Ovary (tissue), 3 donors: ENCODE measurements at regions not wholly inside any gene's neighbourhood (a gene's known extent, or its start where the extent isn't known, plus 50 kb on each side); places are given as distances from the start of the nearest gene placed in this dataset.
"Not testable (repeated sequence)": the region's sequence is repeated elsewhere in the genome, so short reads cannot be mapped to it uniquely, and the experiment has no call there.

Source experiments
- CTCF ChIP-seq, 3 donors: fragments of 450-650 bp in 2 of 3; fragments of 200-600 bp in 1 of 3; IDR thresholded peaks; one replicate each; pipeline versions ENCODE4 v1.5.1 to v1.8.0; 2016 to 2022; ENCODE audit warnings: antibody characterized with exemption in 3 of 3, mild to moderate bottlenecking in 1 of 3
- EP300 ChIP-seq: sonication (generic); formaldehyde crosslinking; IDR thresholded peaks from one replicate; pipeline ENCODE4 v1.6.1; 2017; ENCODE audit warnings: antibody characterized with exemption
- POLR2A ChIP-seq: fragments of 450-650 bp; IDR thresholded peaks from one replicate; pipeline ENCODE4 v1.6.1; 2017; ENCODE audit warnings: antibody characterized with exemption, mild to moderate bottlenecking, moderate library complexity
- donor health status: DM: no; HTN: no; CAD: no.

GRCh38 chr5:152659470-152659869 is 254.4 kb upstream of the NMUR2 start:
- not testable (repeated sequence) for TF ChIP-seq CTCF (IDR thresholded peaks at IDR 0.05); POLR2A; EP300
